ENCODE measurements at regions not wholly inside any gene's neighbourhood (a gene's known extent, or its start where the extent isn't known, plus 50 kb on each side); places are given as distances from the start of the nearest gene placed in this dataset.

- intact Hi-C loops (cut with micrococcal nuclease): no loop called here
- no peaks in the 10 kb centered on the region for H3K36me3 ChIP-seq (ENCODE audit: low read depth, low read length)
- BruUV-seq (replicated peaks): no TSS peak
- no peaks in the 10 kb centered on the region for H4K20me1 ChIP-seq (ENCODE audit: low read length)
- H3K27me3 ChIP-seq (ENCODE audit: low read length): no peaks in the 10 kb centered on the region
- H3F3A ChIP-seq (ENCODE audit: low read length, unreplicated experiment): no peaks in the 10 kb centered on the region
- DNase-seq: no peak
- TF ChIP-seq EZH2phosphoT487 (IDR thresholded peaks at IDR 0.05; ENCODE audit: borderline replicate concordance, low read length) (no peak), EZH2 (IDR thresholded peaks at IDR 0.05; ENCODE audit: low read length, unreplicated experiment) (no peak), CTCF (conservative IDR thresholded peaks at IDR 0.05; ENCODE audit: low read depth, low read length) (no peak)
- no peak overlapping the region for H3K4me3 ChIP-seq (ENCODE audit: low read length)
- H3K4me2 ChIP-seq (ENCODE audit: low read length): no peak overlapping the region
- POLR2A ChIA-PET (ENCODE audit: unreplicated experiment): no interaction called here
- no peaks in the 10 kb centered on the region for H3K4me1 ChIP-seq (ENCODE audit: insufficient read depth, low read length)
- no peaks in the 10 kb centered on the region for H3K79me2 ChIP-seq (ENCODE audit: low read length)
- H3K9me2 ChIP-seq (replicated peaks; ENCODE audit: low read length): no peaks in the 10 kb centered on the region
- CTCF ChIA-PET: no interaction called here
- no peak overlapping the region for H3K27ac ChIP-seq (ENCODE audit: low read length)
- no peak for ATAC-seq
- no peak overlapping the region for H3K9ac ChIP-seq (ENCODE audit: low read length)
- no peak overlapping the region for H2AFZ ChIP-seq (ENCODE audit: low read length)
- 0 out of 2 replicates have a peak, but pooled peaks cover 7% of the 10 kb centered on the region for H3K9me3 ChIP-seq (ENCODE audit: low read length)
These were observed 1269.3 kb upstream of the CNTN5 start for GRCh38 chr11:97751405-97751804.

- Histone ChIP-seq H3K9ac (ENCODE audit: low read length) (no peak overlapping the region), H4K20me1 (ENCODE audit: low read length) (no peaks in the 10 kb centered on the region), H3K4me2 (ENCODE audit: low read length) (no peak overlapping the region), H3K27me3 (ENCODE audit: low read length) (no peaks in the 10 kb centered on the region), H2AFZ (ENCODE audit: low read length) (no peak overlapping the region), H3K27ac (ENCODE audit: low read length) (no peak overlapping the region), H3K4me3 (ENCODE audit: low read length) (no peak overlapping the region), H3K9me3 (ENCODE audit: low read length) (0 out of 2 replicates have a peak, but pooled peaks cover 12% of the 10 kb centered on the region), H3K36me3 (ENCODE audit: low read depth, low read length) (no peaks in the 10 kb centered on the region), H3K4me1 (ENCODE audit: insufficient read depth, low read length) (no peaks in the 10 kb centered on the region), H3K79me2 (ENCODE audit: low read length) (no peaks in the 10 kb centered on the region), H3K9me2 (replicated peaks; ENCODE audit: low read length) (no peaks in the 10 kb centered on the region), H3F3A (ENCODE audit: low read length, unreplicated experiment) (no peaks in the 10 kb centered on the region)
- ATAC-seq (no peak), DNase-seq (no peak)
- ChIA-PET CTCF (no interaction called here), POLR2A (ENCODE audit: unreplicated experiment) (no interaction called here)
- intact Hi-C loops (cut with micrococcal nuclease): no loop called here
- no peak for TF ChIP-seq EZH2phosphoT487 (IDR thresholded peaks at IDR 0.05; ENCODE audit: borderline replicate concordance, low read length)
- no peak for TF ChIP-seq CTCF (conservative IDR thresholded peaks at IDR 0.05; ENCODE audit: low read depth, low read length)
- TF ChIP-seq EZH2 (IDR thresholded peaks at IDR 0.05; ENCODE audit: low read length, unreplicated experiment): no peak
- BruUV-seq (replicated peaks): no TSS peak
These were observed 1268.8 kb upstream of the CNTN5 start for GRCh38 chr11:97751952-97752351.

GRCh38 chr11:97754976-97755375 is 1265.8 kb upstream of the CNTN5 start:
- ChIA-PET CTCF (no interaction called here), POLR2A (ENCODE audit: unreplicated experiment) (no interaction called here)
- Histone ChIP-seq H3K4me1 (ENCODE audit: insufficient read depth, low read length) (no peaks in the 10 kb centered on the region), H3K4me3 (ENCODE audit: low read length) (no peak overlapping the region), H3K9me3 (ENCODE audit: low read length) (0 out of 2 replicates have a peak, but pooled peaks cover 14% of the 10 kb centered on the region), H3K27me3 (ENCODE audit: low read length) (no peaks in the 10 kb centered on the region), H2AFZ (ENCODE audit: low read length) (no peak overlapping the region), H3K9me2 (replicated peaks; ENCODE audit: low read length) (no peaks in the 10 kb centered on the region), H3K9ac (ENCODE audit: low read length) (no peak overlapping the region), H3F3A (ENCODE audit: low read length, unreplicated experiment) (no peaks in the 10 kb centered on the region), H3K79me2 (ENCODE audit: low read length) (no peaks in the 10 kb centered on the region), H3K36me3 (ENCODE audit: low read depth, low read length) (no peaks in the 10 kb centered on the region), H3K27ac (ENCODE audit: low read length) (no peak overlapping the region), H3K4me2 (ENCODE audit: low read length) (no peak overlapping the region), H4K20me1 (ENCODE audit: low read length) (no peaks in the 10 kb centered on the region)
- intact Hi-C loops (cut with micrococcal nuclease): no loop called here
- DNase-seq (no peak), ATAC-seq (no peak)
- no peak for TF ChIP-seq CTCF (conservative IDR thresholded peaks at IDR 0.05; ENCODE audit: low read depth, low read length)
- no peak for TF ChIP-seq EZH2 (IDR thresholded peaks at IDR 0.05; ENCODE audit: low read length, unreplicated experiment)
- no peak for TF ChIP-seq EZH2phosphoT487 (IDR thresholded peaks at IDR 0.05; ENCODE audit: borderline replicate concordance, low read length)
- BruUV-seq (replicated peaks): no TSS peak
